GM12874 (cell line): ENCODE measurements at regions not wholly inside any gene's neighbourhood (a gene's known extent, or its start where the extent isn't known, plus 50 kb on each side); places are given as distances from the start of the nearest gene placed in this dataset.

Experiments used
- CTCF ChIP-seq: IDR thresholded peaks from 2 replicates; pipeline ENCODE4 v1.5.1; 2011; ENCODE audit warnings: low read depth, mild to moderate bottlenecking, control low read depth, low read length, moderate library complexity; ENCODE audit not compliant: insufficient read depth

GRCh38 chr10:94146313-94146712 lies 152.6 kb downstream of the PLCE1 start:
- TF ChIP-seq CTCF, result no peak

- no peak for TF ChIP-seq CTCF
Observed at GRCh38 chr10:94146746-94147145, 153.0 kb downstream of the PLCE1 start.

- TF ChIP-seq CTCF, result no peak
Observed at GRCh38 chr10:94149702-94150101, 156.0 kb downstream of the PLCE1 start.

- TF ChIP-seq CTCF, result no peak
Observed at GRCh38 chr10:94150541-94151184, 156.9 kb downstream of the PLCE1 start.

GRCh38 chr10:94155722-94156271 lies 162.1 kb downstream of the PLCE1 start:
- TF ChIP-seq CTCF, result no peak

- TF ChIP-seq CTCF, result no peak
Observed at GRCh38 chr10:94156453-94156852, 162.7 kb downstream of the PLCE1 start.

- no peak for TF ChIP-seq CTCF
Observed at GRCh38 chr10:94172332-94172731, 178.6 kb downstream of the PLCE1 start.

GRCh38 chr10:94173594-94173993 lies 179.9 kb downstream of the PLCE1 start:
- no peak for TF ChIP-seq CTCF
